BE2C (cell line): ENCODE measurements at regions not wholly inside any gene's neighbourhood (a gene's known extent, or its start where the extent isn't known, plus 50 kb on each side); places are given as distances from the start of the nearest gene placed in this dataset.

ENCODE experiments used
- DNase-seq: peaks from one replicate; pipeline ENCODE4 v3.0.0-alpha.2; 2020
- H3K27me3 ChIP-seq: fragments of 250-450 bp; sonication (Bioruptor Pico); 2 replicates; pipeline ENCODE4 v1.5.1; 2020; ENCODE audit warnings: mild to moderate bottlenecking
- H3K36me3 ChIP-seq: fragments of 250-450 bp; sonication (Bioruptor Pico); 2 replicates; pipeline ENCODE4 v1.5.1; 2020; ENCODE audit warnings: mild to moderate bottlenecking
- H3K4me1 ChIP-seq: fragments of 250-450 bp; sonication (Bioruptor Pico); 2 replicates; pipeline ENCODE4 v1.5.1; 2020
- H3K4me3 ChIP-seq: 2 replicates; pipeline ENCODE4 v1.5.1; 2011; ENCODE audit warnings: low read depth, low read length
- H3K9me3 ChIP-seq: fragments of 250-450 bp; sonication (Bioruptor Pico); 2 replicates; pipeline ENCODE4 v1.5.1; 2020
- TF ChIP-seq, protein P1 (sequence below): IDR thresholded peaks from 2 replicates; pipeline ENCODE4 v1.5.1; 2012; ENCODE audit warnings: mild to moderate bottlenecking, low read depth, low read length

DNA sequence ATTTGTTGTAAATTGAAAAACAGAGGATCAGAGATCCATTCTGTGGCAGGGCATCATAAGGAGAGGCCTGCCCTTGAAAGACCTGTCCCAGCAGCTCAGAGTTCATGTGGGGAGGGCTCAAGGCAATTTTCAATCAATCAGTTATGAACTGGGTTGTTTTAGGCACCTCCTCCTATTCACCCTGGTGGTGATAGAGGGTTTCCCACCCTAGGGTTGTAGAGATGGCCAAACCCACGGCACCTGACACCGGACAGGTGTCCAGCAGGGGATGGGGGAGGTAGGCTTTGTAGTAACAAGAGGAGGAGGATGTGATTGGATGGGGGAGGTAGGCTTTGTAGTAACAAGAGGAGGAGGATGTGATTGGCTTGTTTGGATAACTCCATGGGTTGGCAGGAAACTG is 205.7 kb downstream of the SOCS6 start:
- DNase-seq: no peak
- H3K36me3 ChIP-seq: peaks cover 18% of the 10 kb centered on the region
- peaks cover 23% of the 10 kb centered on the region for H3K4me1 ChIP-seq
- no peaks in the 10 kb centered on the region for H3K9me3 ChIP-seq
- no peak overlapping the region for H3K4me3 ChIP-seq
- TF ChIP-seq, protein P1, sequence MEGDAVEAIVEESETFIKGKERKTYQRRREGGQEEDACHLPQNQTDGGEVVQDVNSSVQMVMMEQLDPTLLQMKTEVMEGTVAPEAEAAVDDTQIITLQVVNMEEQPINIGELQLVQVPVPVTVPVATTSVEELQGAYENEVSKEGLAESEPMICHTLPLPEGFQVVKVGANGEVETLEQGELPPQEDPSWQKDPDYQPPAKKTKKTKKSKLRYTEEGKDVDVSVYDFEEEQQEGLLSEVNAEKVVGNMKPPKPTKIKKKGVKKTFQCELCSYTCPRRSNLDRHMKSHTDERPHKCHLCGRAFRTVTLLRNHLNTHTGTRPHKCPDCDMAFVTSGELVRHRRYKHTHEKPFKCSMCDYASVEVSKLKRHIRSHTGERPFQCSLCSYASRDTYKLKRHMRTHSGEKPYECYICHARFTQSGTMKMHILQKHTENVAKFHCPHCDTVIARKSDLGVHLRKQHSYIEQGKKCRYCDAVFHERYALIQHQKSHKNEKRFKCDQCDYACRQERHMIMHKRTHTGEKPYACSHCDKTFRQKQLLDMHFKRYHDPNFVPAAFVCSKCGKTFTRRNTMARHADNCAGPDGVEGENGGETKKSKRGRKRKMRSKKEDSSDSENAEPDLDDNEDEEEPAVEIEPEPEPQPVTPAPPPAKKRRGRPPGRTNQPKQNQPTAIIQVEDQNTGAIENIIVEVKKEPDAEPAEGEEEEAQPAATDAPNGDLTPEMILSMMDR: no peak
- no peaks in the 10 kb centered on the region for H3K27me3 ChIP-seq

DNA sequence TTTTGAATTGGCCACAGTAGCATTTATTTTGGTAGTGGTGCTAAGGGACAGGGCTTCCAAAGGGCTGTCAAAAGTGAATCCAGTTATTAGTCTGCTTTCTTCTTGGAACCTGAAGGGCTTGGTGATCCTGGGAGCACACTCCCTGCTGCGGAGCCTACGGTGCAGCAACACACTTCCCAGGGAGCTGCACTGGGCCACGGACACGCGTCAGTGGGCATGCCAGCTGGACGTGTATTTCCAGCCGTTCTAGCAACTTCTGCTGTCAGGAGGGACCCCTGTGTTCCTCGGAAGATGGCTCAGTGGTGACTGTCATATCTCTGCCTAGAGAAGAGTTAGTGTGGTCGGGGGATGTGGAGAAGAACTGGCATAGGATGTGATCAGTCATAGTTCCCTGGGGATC is 204.6 kb downstream of the SOCS6 start:
- Histone ChIP-seq H3K36me3 (peaks cover 16% of the 10 kb centered on the region), H3K4me3 (no peak overlapping the region), H3K9me3 (no peaks in the 10 kb centered on the region), H3K27me3 (no peaks in the 10 kb centered on the region), H3K4me1 (peaks cover 23% of the 10 kb centered on the region)
- DNase-seq: no peak
- TF ChIP-seq, protein P1: no peak

DNA sequence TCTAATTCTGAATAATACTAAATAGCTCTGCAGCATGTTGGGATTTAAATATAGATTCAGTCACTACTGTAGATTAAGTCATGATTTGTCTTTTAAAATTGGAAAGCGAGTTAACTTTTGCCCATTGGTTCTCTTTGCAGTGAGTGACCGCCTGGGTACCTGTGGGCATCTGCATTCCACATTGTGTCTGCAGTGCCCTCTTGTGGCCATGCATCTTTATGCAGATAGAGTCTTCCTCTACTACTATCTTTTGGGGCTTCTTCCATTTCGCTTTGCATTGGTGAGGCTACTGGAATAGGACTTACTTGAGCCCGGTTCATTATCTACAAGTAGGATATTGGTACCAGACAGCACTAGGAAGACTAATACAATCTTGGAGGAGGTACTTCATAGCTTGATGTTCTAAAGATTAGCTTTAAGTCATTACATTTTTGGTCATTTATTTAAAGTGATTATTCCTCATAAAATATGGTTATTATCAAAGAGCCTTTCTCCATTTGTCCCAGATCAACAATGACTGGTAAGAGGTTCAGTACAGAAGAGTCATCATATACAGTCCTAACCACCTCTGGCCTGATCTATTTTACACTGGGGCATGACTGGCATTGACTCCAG is 203.0 kb downstream of the SOCS6 start:
- no peaks in the 10 kb centered on the region for H3K9me3 ChIP-seq
- H3K4me3 ChIP-seq: no peak overlapping the region
- H3K36me3 ChIP-seq: peaks cover 12% of the 10 kb centered on the region
- TF ChIP-seq, protein P1: peak; percentile 76
- peak; percentile 69 for DNase-seq
- peaks cover 23% of the 10 kb centered on the region for H3K4me1 ChIP-seq
- H3K27me3 ChIP-seq: no peaks in the 10 kb centered on the region

DNA sequence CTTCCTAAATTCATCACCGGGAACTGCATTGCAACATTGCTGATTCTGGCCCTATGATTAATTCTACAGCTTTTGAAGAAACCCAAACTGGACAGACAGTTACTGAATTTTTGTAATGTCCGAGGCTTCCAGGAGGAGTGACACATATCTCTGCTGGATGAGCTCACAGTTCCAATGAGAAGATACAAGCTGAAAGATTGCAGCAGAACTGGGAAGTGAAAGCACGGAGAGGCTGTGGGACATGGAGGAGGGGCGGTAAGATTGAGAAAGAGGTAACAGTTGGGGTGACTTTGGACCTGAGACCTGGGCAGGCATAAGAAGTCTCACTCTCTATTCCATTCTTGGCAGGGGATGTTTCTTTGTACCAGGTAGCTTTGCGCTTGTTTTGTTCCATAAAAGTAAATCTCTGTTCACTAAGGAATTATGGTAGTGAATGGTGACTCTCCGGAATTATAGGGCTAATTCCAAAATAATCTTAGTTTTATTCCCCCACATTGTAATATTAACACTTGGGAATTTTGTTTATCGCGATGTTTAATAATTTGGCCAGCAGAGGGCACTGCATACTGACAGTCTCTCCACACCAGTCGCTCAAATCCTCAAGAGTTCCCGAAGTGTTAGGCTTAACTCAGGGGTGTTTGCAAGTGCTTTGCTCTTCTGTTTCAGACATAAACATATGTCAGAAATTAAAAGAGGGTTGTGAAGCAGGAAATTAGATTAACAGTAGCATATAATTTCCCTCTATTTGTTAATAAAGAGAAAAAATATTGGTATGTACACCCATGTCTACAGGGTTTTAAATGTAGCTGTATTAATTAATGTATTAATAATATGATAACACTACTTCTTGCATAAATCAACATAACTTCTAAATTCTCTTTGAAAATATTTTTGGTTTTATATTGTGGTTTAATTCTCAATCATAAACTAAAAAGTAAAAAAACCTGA is 201.4 kb downstream of the SOCS6 start:
- TF ChIP-seq, protein P1: peak; percentile 53
- peaks cover 16% of the 10 kb centered on the region for H3K4me1 ChIP-seq
- H3K9me3 ChIP-seq: no peaks in the 10 kb centered on the region
- DNase-seq: peak; percentile 40
- H3K27me3 ChIP-seq: no peaks in the 10 kb centered on the region
- H3K4me3 ChIP-seq: no peak overlapping the region
- H3K36me3 ChIP-seq: peaks cover 12% of the 10 kb centered on the region

DNA sequence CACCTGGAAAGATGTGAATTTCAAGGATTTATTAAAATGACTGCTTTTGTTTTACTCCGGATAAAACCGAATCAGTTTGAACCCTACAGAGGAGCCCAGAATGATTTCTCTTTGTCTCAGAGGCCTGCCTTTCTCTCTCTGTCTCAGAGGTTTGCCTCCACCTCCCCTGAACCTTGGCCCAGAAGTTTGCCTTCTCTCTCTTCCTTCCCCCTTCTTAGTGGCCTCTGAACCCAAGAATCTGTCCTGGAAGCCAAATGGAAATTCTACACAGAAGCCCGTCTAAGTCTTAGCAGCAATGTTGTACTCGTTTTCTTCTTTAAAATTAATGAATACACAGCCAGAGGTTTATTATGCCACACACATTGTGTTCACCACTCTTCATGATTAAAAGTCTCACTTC is 200.7 kb downstream of the SOCS6 start:
- DNase-seq: no peak
- no peaks in the 10 kb centered on the region for H3K9me3 ChIP-seq
- no peak overlapping the region for H3K4me3 ChIP-seq
- H3K36me3 ChIP-seq: peaks cover 12% of the 10 kb centered on the region
- TF ChIP-seq, protein P1: no peak
- H3K27me3 ChIP-seq: no peaks in the 10 kb centered on the region
- H3K4me1 ChIP-seq: peaks cover 16% of the 10 kb centered on the region

DNA sequence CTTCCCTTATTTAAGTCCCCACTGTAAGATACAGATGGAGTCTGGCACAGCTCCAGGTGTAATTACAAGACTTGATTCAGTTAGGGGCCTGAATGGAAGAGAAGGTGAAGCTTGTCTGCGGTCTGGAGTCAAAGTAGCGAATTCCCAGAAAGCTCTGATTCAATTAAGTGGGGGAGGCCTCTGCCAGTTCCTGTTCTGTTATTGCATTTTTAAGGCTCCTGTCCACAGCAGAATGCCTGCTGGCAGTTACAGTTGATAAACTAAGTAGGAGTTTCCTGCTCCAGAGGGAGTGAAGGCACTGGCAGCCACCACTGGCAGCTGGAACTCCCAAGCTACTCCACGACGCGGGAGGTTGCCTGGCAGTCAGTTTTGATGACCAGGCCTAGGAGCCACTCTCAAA is 181.1 kb downstream of the SOCS6 start:
- Histone ChIP-seq H3K4me3 (peak overlapping the region; percentile 64), H3K27me3 (no peaks in the 10 kb centered on the region), H3K36me3 (no peaks in the 10 kb centered on the region), H3K4me1 (peaks cover 10% of the 10 kb centered on the region), H3K9me3 (no peaks in the 10 kb centered on the region)
- peak; percentile 83 for DNase-seq
- TF ChIP-seq, protein P1: no peak
